HEK293 (cell line): ENCODE measurements at regions not wholly inside any gene's neighbourhood (a gene's known extent, or its start where the extent isn't known, plus 50 kb on each side); places are given as distances from the start of the nearest gene placed in this dataset.
A peak's percentile ranks its signal among the peaks of the same experiment; 100 is the strongest.

ENCODE experiments used
- CTCF ChIA-PET: fragments of 350-600 bp; formaldehyde crosslinking; extraction: SDS; loops from one replicate; lab custom pipeline; 2021; ENCODE audit warnings: antibody characterized with exemption; lab: Yijun Ruan, JAX
- POLR2A ChIA-PET: fragments of 300-600 bp; formaldehyde crosslinking; extraction: SDS; loops from one replicate; lab custom pipeline; 2020; ENCODE audit warnings: antibody characterized with exemption, inconsistent platforms; lab: Yijun Ruan, JAX
- H3K27ac ChIP-seq: fragments of 200-500 bp; sonication (Bioruptor generic); 2 replicates; pipeline ENCODE4 v1.5.1; 2014; ENCODE audit warnings: low read depth, low read length, control low read depth, inconsistent platforms; ENCODE audit errors: extremely low read depth
- H3K36me3 ChIP-seq, 2 experiments: fragments of 200-500 bp in 1 of 2; sonication (Bioruptor generic) in 1 of 2; 1 replicate in 1 of 2; 2 replicates in 1 of 2; pipeline ENCODE4 v1.5.1; 2014 to 2017; ENCODE audit warnings: inconsistent platforms in 2 of 2, low read length in 2 of 2; ENCODE audit not compliant: control insufficient read depth in 2 of 2, insufficient read depth in 1 of 2
- H3K4me1 ChIP-seq: fragments of 200-500 bp; sonication (Bioruptor generic); 2 replicates; pipeline ENCODE4 v1.5.1; 2014; ENCODE audit warnings: mild to moderate bottlenecking, low read length, inconsistent platforms; ENCODE audit not compliant: control insufficient read depth, insufficient read depth
- H3K4me3 ChIP-seq: 2 replicates; pipeline ENCODE4 v1.5.1; 2011; ENCODE audit warnings: low read depth, mild to moderate bottlenecking, control low read depth, low read length, moderate library complexity
- H3K9me3 ChIP-seq: fragments of 200-500 bp; sonication (Bioruptor generic); 2 replicates; pipeline ENCODE4 v1.5.1; 2014; ENCODE audit warnings: low read depth, low read length, inconsistent platforms; ENCODE audit not compliant: control insufficient read depth, insufficient read depth
- FEZF1 ChIP-seq: fragments of 450-650 bp; formaldehyde crosslinking; IDR thresholded peaks from 2 replicates; pipeline ENCODE4 v1.5.1; 2016; ENCODE audit warnings: missing biosample characterization, missing genetic modification characterization
- GLIS1 ChIP-seq: fragments of 450-650 bp; formaldehyde crosslinking; IDR thresholded peaks from 2 replicates; pipeline ENCODE4 v1.5.1; 2016; ENCODE audit warnings: missing biosample characterization, missing genetic modification characterization
- KLF1 ChIP-seq: fragments of 450-650 bp; formaldehyde crosslinking; IDR thresholded peaks from 2 replicates; pipeline ENCODE4 v1.5.1; 2016; ENCODE audit warnings: missing biosample characterization, missing genetic modification characterization
- KLF16 ChIP-seq: fragments of 450-650 bp; formaldehyde crosslinking; IDR thresholded peaks from 2 replicates; pipeline ENCODE4 v1.5.1; 2017; ENCODE audit warnings: missing biosample characterization, missing genetic modification characterization
- OSR2 ChIP-seq: fragments of 450-650 bp; formaldehyde crosslinking; IDR thresholded peaks from 2 replicates; pipeline ENCODE4 v1.5.1; 2016; ENCODE audit warnings: missing biosample characterization, missing genetic modification characterization
- SP7 ChIP-seq: fragments of 450-650 bp; formaldehyde crosslinking; IDR thresholded peaks from 2 replicates; pipeline ENCODE4 v1.5.1; 2016; ENCODE audit warnings: missing biosample characterization, missing genetic modification characterization
- ZBTB20 ChIP-seq: fragments of 450-650 bp; formaldehyde crosslinking; IDR thresholded peaks from 2 replicates; pipeline ENCODE4 v1.5.1; 2016; ENCODE audit warnings: missing biosample characterization, missing genetic modification characterization
- ZBTB21 ChIP-seq: fragments of 450-650 bp; formaldehyde crosslinking; IDR thresholded peaks from 2 replicates; pipeline ENCODE4 v1.5.1; 2017; ENCODE audit warnings: missing biosample characterization, missing genetic modification characterization
- ZBTB44 ChIP-seq: fragments of 450-650 bp; IDR thresholded peaks from 2 replicates; pipeline ENCODE4 v1.5.1; 2018; ENCODE audit warnings: missing biosample characterization, mild to moderate bottlenecking, missing genetic modification characterization
- ZNF138 ChIP-seq: fragments of 450-650 bp; formaldehyde crosslinking; IDR thresholded peaks from 2 replicates; pipeline ENCODE4 v1.5.1; 2016; ENCODE audit warnings: missing biosample characterization, missing genetic modification characterization, borderline replicate concordance
- ZNF266 ChIP-seq: fragments of 450-650 bp; formaldehyde crosslinking; IDR thresholded peaks from 2 replicates; pipeline ENCODE4 v1.5.1; 2016; ENCODE audit warnings: missing biosample characterization, missing genetic modification characterization, low read depth
- ZNF292 ChIP-seq: fragments of 450-650 bp; formaldehyde crosslinking; IDR thresholded peaks from 2 replicates; pipeline ENCODE4 v1.5.1; 2016; ENCODE audit warnings: low read depth, missing biosample characterization, missing genetic modification characterization, borderline replicate concordance
- ZNF341 ChIP-seq: fragments of 450-650 bp; formaldehyde crosslinking; IDR thresholded peaks from 2 replicates; pipeline ENCODE4; 2016; ENCODE audit warnings: low read depth, missing biosample characterization, missing genetic modification characterization
- ZNF354C ChIP-seq: fragments of 450-650 bp; formaldehyde crosslinking; IDR thresholded peaks from 2 replicates; pipeline ENCODE4 v1.5.1; 2016; ENCODE audit warnings: missing biosample characterization, missing genetic modification characterization, low read depth, borderline replicate concordance
- ZNF366 ChIP-seq: fragments of 450-650 bp; formaldehyde crosslinking; conservative IDR thresholded peaks from 2 replicates; pipeline ENCODE4 v1.5.1; 2016; ENCODE audit warnings: missing biosample characterization, missing genetic modification characterization
- ZNF488 ChIP-seq: fragments of 450-650 bp; formaldehyde crosslinking; IDR thresholded peaks from 2 replicates; pipeline ENCODE4 v1.5.1; 2016; ENCODE audit warnings: missing biosample characterization, missing genetic modification characterization
- ZNF501 ChIP-seq: fragments of 450-650 bp; formaldehyde crosslinking; IDR thresholded peaks from 2 replicates; pipeline ENCODE4 v1.5.1; 2016; ENCODE audit warnings: missing biosample characterization, missing genetic modification characterization
- ZNF558 ChIP-seq: fragments of 450-650 bp; formaldehyde crosslinking; IDR thresholded peaks from 2 replicates; pipeline ENCODE4 v1.5.1; 2016; ENCODE audit warnings: missing biosample characterization, missing genetic modification characterization
- ZNF600 ChIP-seq: fragments of 450-650 bp; formaldehyde crosslinking; IDR thresholded peaks from 2 replicates; pipeline ENCODE4 v1.5.1; 2016; ENCODE audit warnings: missing biosample characterization, missing genetic modification characterization
- ZNF623 ChIP-seq: fragments of 450-650 bp; formaldehyde crosslinking; IDR thresholded peaks from 2 replicates; pipeline ENCODE4 v1.5.1; 2016; ENCODE audit warnings: missing biosample characterization, missing genetic modification characterization
- ZNF776 ChIP-seq: fragments of 450-650 bp; formaldehyde crosslinking; IDR thresholded peaks from 2 replicates; pipeline ENCODE4 v1.5.0; 2017; ENCODE audit warnings: missing biosample characterization, missing genetic modification characterization, borderline replicate concordance
- ZXDB ChIP-seq: fragments of 450-650 bp; formaldehyde crosslinking; IDR thresholded peaks from 2 replicates; pipeline ENCODE4 v1.5.1; 2016; ENCODE audit warnings: missing biosample characterization, missing genetic modification characterization
- TF ChIP-seq, protein P1 (sequence below): fragments of 450-650 bp; formaldehyde crosslinking; IDR thresholded peaks from 2 replicates; pipeline ENCODE4 v1.5.1; 2017; ENCODE audit warnings: missing biosample characterization, missing genetic modification characterization

DNA sequence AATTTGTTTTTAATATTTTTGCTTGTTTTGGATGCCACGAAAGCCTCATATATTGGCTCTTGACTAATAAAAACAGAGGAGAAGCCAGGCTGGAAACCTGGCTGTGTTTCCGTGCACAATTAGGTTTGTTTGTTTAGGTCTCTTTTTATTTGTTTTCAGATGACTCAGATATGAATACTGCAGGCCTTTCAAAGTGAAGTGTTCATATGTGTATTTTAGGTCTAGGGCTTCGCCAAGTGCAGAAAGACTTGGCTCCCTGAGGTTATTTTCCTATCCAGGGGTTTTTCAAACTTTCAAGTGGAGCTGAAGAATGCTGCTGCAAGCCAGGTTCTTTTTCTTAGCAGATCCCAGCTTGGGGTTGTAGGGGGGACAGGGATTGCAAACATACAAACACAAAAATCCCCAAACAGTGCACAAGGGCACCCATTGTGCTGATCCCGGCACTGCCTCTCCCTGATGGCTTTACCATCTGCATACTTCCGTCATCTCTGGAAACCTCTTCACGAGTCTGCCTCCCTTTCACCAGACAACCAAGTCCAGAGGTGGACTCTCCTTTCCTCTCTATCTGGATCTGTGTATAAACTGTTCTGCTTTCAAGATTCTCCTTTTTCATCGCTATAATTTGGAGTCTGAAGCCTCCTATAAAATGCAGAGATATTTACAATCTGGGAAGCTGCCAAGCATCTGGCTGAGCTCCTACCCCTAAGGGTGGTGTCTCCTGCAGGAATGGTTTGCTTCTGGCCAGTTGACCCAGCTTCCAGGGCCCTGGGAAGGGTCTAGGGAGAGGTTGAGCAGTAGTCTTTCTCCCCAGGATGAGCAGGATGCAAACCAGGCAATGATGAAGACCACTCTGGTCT, 108.6 kb downstream of the SMIM20 start:
- Histone ChIP-seq H3K4me1 (peaks cover 7% of the 10 kb centered on the region), H3K36me3 (no peaks in the 10 kb centered on the region), H3K27ac (peak overlapping the region; percentile 29; the same call in 1 of the 2 replicates), H3K4me3 (no peak overlapping the region), H3K9me3 (no peaks in the 10 kb centered on the region)
- POLR2A ChIA-PET: no interaction called here
- CTCF ChIA-PET: interaction anchor here (0.6 to 0.9 kb wide), 3 partner anchors 34 to 580 kb away, joined by 3 to 4 read pairs (median 3); no protein-coding TSS in a partner anchor
- TF ChIP-seq ZNF558 (tag by site-specific recombination): no peak
- TF ChIP-seq ZNF366: peak; percentile 60; the same call in 1 of the 2 replicates
- no peak for TF ChIP-seq ZNF341 (tag by site-specific recombination)
- TF ChIP-seq GLIS1 (tag by site-specific recombination): peak; percentile 33; the same call in 1 of the 2 replicates
- peak; percentile 53; the same call in 1 of the 2 replicates for TF ChIP-seq OSR2 (tag by site-specific recombination)
- no peak for TF ChIP-seq ZNF501
- no peak for TF ChIP-seq ZNF138
- TF ChIP-seq ZNF488: no peak
- peak; percentile 13; the same call in 1 of the 2 replicates for TF ChIP-seq FEZF1 (tag by site-specific recombination)
- no peak for TF ChIP-seq ZNF776 (tag by site-specific recombination)
- TF ChIP-seq, protein P1, sequence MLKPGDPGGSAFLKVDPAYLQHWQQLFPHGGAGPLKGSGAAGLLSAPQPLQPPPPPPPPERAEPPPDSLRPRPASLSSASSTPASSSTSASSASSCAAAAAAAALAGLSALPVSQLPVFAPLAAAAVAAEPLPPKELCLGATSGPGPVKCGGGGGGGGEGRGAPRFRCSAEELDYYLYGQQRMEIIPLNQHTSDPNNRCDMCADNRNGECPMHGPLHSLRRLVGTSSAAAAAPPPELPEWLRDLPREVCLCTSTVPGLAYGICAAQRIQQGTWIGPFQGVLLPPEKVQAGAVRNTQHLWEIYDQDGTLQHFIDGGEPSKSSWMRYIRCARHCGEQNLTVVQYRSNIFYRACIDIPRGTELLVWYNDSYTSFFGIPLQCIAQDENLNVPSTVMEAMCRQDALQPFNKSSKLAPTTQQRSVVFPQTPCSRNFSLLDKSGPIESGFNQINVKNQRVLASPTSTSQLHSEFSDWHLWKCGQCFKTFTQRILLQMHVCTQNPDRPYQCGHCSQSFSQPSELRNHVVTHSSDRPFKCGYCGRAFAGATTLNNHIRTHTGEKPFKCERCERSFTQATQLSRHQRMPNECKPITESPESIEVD (tag by site-specific recombination): peak; percentile 66
- no peak for TF ChIP-seq KLF1 (tag by site-specific recombination)
- TF ChIP-seq ZBTB20 (tag by site-specific recombination): peak; percentile 34
- TF ChIP-seq ZNF266 (tag by site-specific recombination): no peak
- TF ChIP-seq ZXDB: 0 out of 2 replicates have a peak, but pooled peaks have one; percentile 43
- peak; percentile 24; the same call in 1 of the 2 replicates for TF ChIP-seq ZBTB21 (tag by site-specific recombination)
- no peak for TF ChIP-seq ZNF623 (tag by site-specific recombination)
- TF ChIP-seq ZBTB44 (tag by site-specific recombination): peak; percentile 55
- TF ChIP-seq SP7 (tag by site-specific recombination): no peak

GRCh38 chr4:26023203-26023972, 109.4 kb downstream of the SMIM20 start:
- CTCF ChIA-PET: interaction anchor here (0.7 kb wide), 1 partner anchor 55 kb away, joined by 3 read pairs; no protein-coding TSS in a partner anchor
- Histone ChIP-seq H3K9me3 (no peaks in the 10 kb centered on the region), H3K36me3 (no peaks in the 10 kb centered on the region), H3K27ac (no peak overlapping the region), H3K4me1 (peaks cover 7% of the 10 kb centered on the region), H3K4me3 (no peak overlapping the region)
- TF ChIP-seq ZBTB20 (tag by site-specific recombination): no peak
- no peak for TF ChIP-seq ZNF292 (tag by site-specific recombination)
- TF ChIP-seq ZNF600 (tag by site-specific recombination): no peak
- no peak for TF ChIP-seq ZNF354C
- no peak for TF ChIP-seq KLF16 (tag by site-specific recombination)
- POLR2A ChIA-PET: no interaction called here
